ENCODE measurements at regions not wholly inside any gene's neighbourhood (a gene's known extent, or its start where the extent isn't known, plus 50 kb on each side); places are given as distances from the start of the nearest gene placed in this dataset.

- H3K27ac ChIP-seq (replicated peaks in 1 of 4): no peak overlapping the region
- intact Hi-C loops (cut with DNase I): no loop called here
- no peak for DNase-seq (ENCODE audit: extremely low spot score)
- no peaks in the 10 kb centered on the region for H3K36me3 ChIP-seq
- H3K9me3 ChIP-seq: no peaks in the 10 kb centered on the region
- no peak overlapping the region for H3K4me3 ChIP-seq
- H3K27me3 ChIP-seq: peaks cover 0 to 44% (median 0%) of the 10 kb centered on the region in 4 donors
- TF ChIP-seq POLR2AphosphoS5 (IDR thresholded peaks at IDR 0.05) (no peak), CTCF (IDR thresholded peaks at IDR 0.05) (no peak), POLR2A (IDR thresholded peaks at IDR 0.05; ENCODE audit: low read depth) (no peak), EP300 (IDR thresholded peaks at IDR 0.05) (no peak)
- WGBS: 59% methylated on average over 2 of the region's 2 CpGs
- H3K4me1 ChIP-seq: no peaks in the 10 kb centered on the region
Measured at GRCh38 chr1:38760562-38760961, 99.0 kb downstream of the RRAGC start.

- Histone ChIP-seq H3K4me1 (no peaks in the 10 kb centered on the region), H3K4me3 (no peak overlapping the region), H3K36me3 (no peaks in the 10 kb centered on the region), H3K27ac (replicated peaks in 1 of 4) (no peak overlapping the region), H3K27me3 (peaks cover 0 to 39% (median 0%) of the 10 kb centered on the region in 4 donors), H3K9me3 (no peaks in the 10 kb centered on the region)
- no peak for DNase-seq (ENCODE audit: extremely low spot score)
- intact Hi-C loops (cut with DNase I): no loop called here
- TF ChIP-seq EP300 (IDR thresholded peaks at IDR 0.05) (no peak), POLR2A (IDR thresholded peaks at IDR 0.05; ENCODE audit: low read depth) (no peak), POLR2AphosphoS5 (IDR thresholded peaks at IDR 0.05) (no peak), CTCF (IDR thresholded peaks at IDR 0.05) (no peak)
- WGBS: 6% methylated on average over 5 of the region's 5 CpGs
Measured at GRCh38 chr1:38758820-38759219, 100.8 kb downstream of the RRAGC start.

DNA sequence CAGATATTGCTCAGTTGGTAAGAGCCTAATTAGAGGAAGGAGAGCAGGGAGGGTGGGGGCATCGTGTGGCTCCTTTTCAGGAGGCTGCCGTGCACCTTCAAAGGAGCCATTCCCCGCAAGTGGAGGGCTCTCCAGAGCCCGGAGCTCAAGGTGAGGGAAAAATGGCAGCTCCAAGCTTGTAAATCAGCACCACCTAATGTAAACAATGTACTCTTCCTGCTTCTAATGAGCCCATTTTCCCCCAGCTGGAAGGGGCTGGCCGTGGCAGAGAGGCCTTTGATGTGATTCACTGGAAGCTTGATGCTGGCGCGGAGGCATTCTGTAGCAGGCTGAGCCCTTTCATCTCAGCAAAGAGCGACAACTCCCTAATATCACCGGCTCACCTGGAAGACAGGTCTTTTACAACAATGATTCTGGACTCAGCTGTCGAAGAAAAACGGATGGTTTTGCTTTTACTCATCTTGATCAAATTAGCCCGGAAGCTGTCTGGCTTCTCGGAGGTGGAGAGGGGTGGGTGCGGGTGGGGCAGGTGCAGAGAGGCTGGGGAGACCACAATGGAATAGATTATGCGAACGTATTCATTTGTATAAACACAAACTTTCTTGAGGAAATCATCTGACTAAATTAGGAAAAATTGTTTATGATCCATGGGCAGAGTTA is 112.5 kb downstream of the RRAGC start:
- H3K4me3 ChIP-seq: no peak overlapping the region
- H3K9me3 ChIP-seq: no peaks in the 10 kb centered on the region
- H3K36me3 ChIP-seq: no peaks in the 10 kb centered on the region
- 37% methylated on average over 15 of the region's 16 CpGs for WGBS
- H3K27ac ChIP-seq (replicated peaks in 1 of 4): no peak overlapping the region
- H3K4me1 ChIP-seq: no peaks in the 10 kb centered on the region
- H3K27me3 ChIP-seq: peaks cover 0 to 9% (median 0%) of the 10 kb centered on the region in 4 donors
- no peak for DNase-seq (ENCODE audit: extremely low spot score)
- TF ChIP-seq POLR2AphosphoS5 (IDR thresholded peaks at IDR 0.05) (no peak), CTCF (IDR thresholded peaks at IDR 0.05) (no peak), EP300 (IDR thresholded peaks at IDR 0.05) (no peak), POLR2A (IDR thresholded peaks at IDR 0.05; ENCODE audit: low read depth) (no peak)
- intact Hi-C loops (cut with DNase I): no loop called here

GRCh38 chr1:38746402-38746935 is 113.1 kb downstream of the RRAGC start:
- H3K9me3 ChIP-seq: no peaks in the 10 kb centered on the region
- peaks cover 0 to 3% (median 0%) of the 10 kb centered on the region in 4 donors for H3K27me3 ChIP-seq
- TF ChIP-seq POLR2AphosphoS5 (IDR thresholded peaks at IDR 0.05) (no peak), POLR2A (IDR thresholded peaks at IDR 0.05; ENCODE audit: low read depth) (no peak), CTCF (IDR thresholded peaks at IDR 0.05) (no peak), EP300 (IDR thresholded peaks at IDR 0.05) (no peak)
- H3K4me3 ChIP-seq: no peak overlapping the region
- no peaks in the 10 kb centered on the region for H3K4me1 ChIP-seq
- H3K36me3 ChIP-seq: no peaks in the 10 kb centered on the region
- no peak overlapping the region for H3K27ac ChIP-seq (replicated peaks in 1 of 4)
- intact Hi-C loops (cut with DNase I): no loop called here
- DNase-seq (ENCODE audit: extremely low spot score): no peak
- WGBS: 66% methylated on average over 6 of the region's 6 CpGs
